SU-DHL-6 (cell line): ENCODE measurements at regions not wholly inside any gene's neighbourhood (a gene's known extent, or its start where the extent isn't known, plus 50 kb on each side); places are given as distances from the start of the nearest gene placed in this dataset.

Experiments
- EZH2phosphoT487 ChIP-seq: fragments of 200-600 bp; sonication (generic), shearing (Covaris generic); conservative IDR thresholded peaks from 2 replicates; pipeline ENCODE4 v1.6.1; 2018; ENCODE audit warnings: mild to moderate bottlenecking, antibody characterized with exemption, low read length, moderate library complexity, mixed read lengths
- TF ChIP-seq, protein P1 (sequence below): fragments of 200-600 bp; sonication (generic); IDR thresholded peaks from one replicate; pipeline ENCODE4 v1.5.1; 2017; ENCODE audit warnings: antibody characterized with exemption, mild to moderate bottlenecking, low read length, moderate library complexity; ENCODE audit not compliant: insufficient read depth, poor library complexity, severe bottlenecking

DNA sequence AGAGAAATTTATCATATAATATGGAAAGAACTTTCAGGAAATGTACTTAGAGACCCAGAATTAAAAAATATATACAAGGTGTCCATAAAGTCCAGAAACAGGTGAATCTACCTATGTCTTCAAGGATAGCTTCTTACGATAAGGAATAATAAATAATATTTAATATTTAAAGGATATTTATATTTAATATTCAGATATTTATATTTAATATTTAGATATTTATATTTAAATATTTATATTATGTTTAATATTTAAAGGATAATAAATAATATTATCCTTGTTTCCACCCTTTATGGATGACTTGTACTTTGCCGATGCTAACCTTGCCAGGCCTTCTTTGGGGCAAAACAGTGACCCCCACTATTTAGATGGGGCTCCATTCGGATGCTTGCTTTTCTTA is 169.5 kb upstream of the CADM1 start:
- TF ChIP-seq, protein P1, sequence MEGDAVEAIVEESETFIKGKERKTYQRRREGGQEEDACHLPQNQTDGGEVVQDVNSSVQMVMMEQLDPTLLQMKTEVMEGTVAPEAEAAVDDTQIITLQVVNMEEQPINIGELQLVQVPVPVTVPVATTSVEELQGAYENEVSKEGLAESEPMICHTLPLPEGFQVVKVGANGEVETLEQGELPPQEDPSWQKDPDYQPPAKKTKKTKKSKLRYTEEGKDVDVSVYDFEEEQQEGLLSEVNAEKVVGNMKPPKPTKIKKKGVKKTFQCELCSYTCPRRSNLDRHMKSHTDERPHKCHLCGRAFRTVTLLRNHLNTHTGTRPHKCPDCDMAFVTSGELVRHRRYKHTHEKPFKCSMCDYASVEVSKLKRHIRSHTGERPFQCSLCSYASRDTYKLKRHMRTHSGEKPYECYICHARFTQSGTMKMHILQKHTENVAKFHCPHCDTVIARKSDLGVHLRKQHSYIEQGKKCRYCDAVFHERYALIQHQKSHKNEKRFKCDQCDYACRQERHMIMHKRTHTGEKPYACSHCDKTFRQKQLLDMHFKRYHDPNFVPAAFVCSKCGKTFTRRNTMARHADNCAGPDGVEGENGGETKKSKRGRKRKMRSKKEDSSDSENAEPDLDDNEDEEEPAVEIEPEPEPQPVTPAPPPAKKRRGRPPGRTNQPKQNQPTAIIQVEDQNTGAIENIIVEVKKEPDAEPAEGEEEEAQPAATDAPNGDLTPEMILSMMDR: no peak
- TF ChIP-seq EZH2phosphoT487: no peak
